HuH-7.5 (cell line): ENCODE measurements at regions not wholly inside any gene's neighbourhood (a gene's known extent, or its start where the extent isn't known, plus 50 kb on each side); places are given as distances from the start of the nearest gene placed in this dataset.
"Not testable (repeated sequence)": the region's sequence is repeated elsewhere in the genome, so short reads cannot be mapped to it uniquely, and the experiment has no call there.

Source experiments
- DNase-seq: peaks from one replicate; pipeline ENCODE4 v3.0.0; 2011; ENCODE audit warnings: low spot score

- DNase-seq, result not testable (repeated sequence)
Observed at GRCh38 chr12:83233987-83234386, 547.3 kb downstream of the TMTC2 start.

GRCh38 chr12:83226960-83227359 is 540.3 kb downstream of the TMTC2 start:
- DNase-seq, result not testable (repeated sequence)

GRCh38 chr12:83225806-83226205 is 539.1 kb downstream of the TMTC2 start:
- no peak for DNase-seq

- DNase-seq, result no peak
Observed at GRCh38 chr12:83224012-83224411, 537.3 kb downstream of the TMTC2 start.

- DNase-seq, result no peak
Observed at GRCh38 chr12:83220774-83221173, 534.1 kb downstream of the TMTC2 start.

- DNase-seq, result no peak
Observed at GRCh38 chr12:83216230-83216629, 529.5 kb downstream of the TMTC2 start.

- no peak for DNase-seq
Observed at GRCh38 chr12:83214185-83214584, 527.5 kb downstream of the TMTC2 start.

GRCh38 chr12:83210933-83211332 is 524.2 kb downstream of the TMTC2 start:
- no peak for DNase-seq

GRCh38 chr12:83199069-83199468 is 512.4 kb downstream of the TMTC2 start:
- no peak for DNase-seq

GRCh38 chr12:83198291-83199015 is 511.7 kb downstream of the TMTC2 start:
- no peak for DNase-seq

GRCh38 chr12:83197483-83197914 is 510.8 kb downstream of the TMTC2 start:
- no peak for DNase-seq

GRCh38 chr12:83196694-83197350 is 510.1 kb downstream of the TMTC2 start:
- DNase-seq, result no peak

- no peak for DNase-seq
Observed at GRCh38 chr12:83190631-83191390, 504.1 kb downstream of the TMTC2 start.

- DNase-seq, result no peak
Observed at GRCh38 chr12:83186419-83186818, 499.7 kb downstream of the TMTC2 start.

GRCh38 chr12:83185241-83185640 is 498.5 kb downstream of the TMTC2 start:
- DNase-seq, result no peak
